ENCODE measurements at regions not wholly inside any gene's neighbourhood (a gene's known extent, or its start where the extent isn't known, plus 50 kb on each side); places are given as distances from the start of the nearest gene placed in this dataset.

- H3K9me3 ChIP-seq (ENCODE audit: control insufficient read depth in 2 of 2, insufficient read depth in 1 of 2, low read depth in 1 of 2, low read length in 1 of 2), result no peaks in the 10 kb centered on the region
- no peaks in the 10 kb centered on the region for H3K27me3 ChIP-seq (ENCODE audit: control insufficient read depth in 1 of 2, insufficient read depth in 2 of 2, low read length in 2 of 2)
- H3K4me1 ChIP-seq (ENCODE audit: control insufficient read depth in 2 of 2, insufficient read depth in 2 of 2, low read length in 1 of 2), result no peaks in the 10 kb centered on the region
- H3K27ac ChIP-seq (ENCODE audit: low read depth in 2 of 2, low read length in 1 of 2), result no peak overlapping the region
- 65 to 70% methylated on average over 3 of the region's 3 CpGs for WGBS, 2 donors
- H3K36me3 ChIP-seq (ENCODE audit: control insufficient read depth in 2 of 2, insufficient read depth in 2 of 2, low read length in 1 of 2), result no peaks in the 10 kb centered on the region
- H3K4me3 ChIP-seq (ENCODE audit: low read depth in 1 of 2, low read length in 2 of 2), result no peak overlapping the region
These were observed 153.8 kb upstream of the SLC4A4 start for GRCh38 chr4:71185037-71185436.

- 2 to 3% methylated on average over 11 of the region's 11 CpGs for WGBS, 2 donors
- Histone ChIP-seq H3K36me3 (ENCODE audit: control insufficient read depth in 2 of 2, insufficient read depth in 2 of 2, low read length in 1 of 2) (no peaks in the 10 kb centered on the region), H3K27ac (ENCODE audit: low read depth in 2 of 2, low read length in 1 of 2) (no peak overlapping the region), H3K4me1 (ENCODE audit: control insufficient read depth in 2 of 2, insufficient read depth in 2 of 2, low read length in 1 of 2) (no peaks in the 10 kb centered on the region), H3K9me3 (ENCODE audit: control insufficient read depth in 2 of 2, insufficient read depth in 1 of 2, low read depth in 1 of 2, low read length in 1 of 2) (no peaks in the 10 kb centered on the region), H3K4me3 (ENCODE audit: low read depth in 1 of 2, low read length in 2 of 2) (peak overlapping the region; percentile 77 to 79), H3K27me3 (ENCODE audit: control insufficient read depth in 1 of 2, insufficient read depth in 2 of 2, low read length in 2 of 2) (no peaks in the 10 kb centered on the region)
These were observed 152.6 kb upstream of the SLC4A4 start for GRCh38 chr4:71186257-71186565.

GRCh38 chr4:71186566-71187403 is 152.0 kb upstream of the SLC4A4 start:
- Histone ChIP-seq H3K9me3 (ENCODE audit: control insufficient read depth in 2 of 2, insufficient read depth in 1 of 2, low read depth in 1 of 2, low read length in 1 of 2) (no peaks in the 10 kb centered on the region), H3K27me3 (ENCODE audit: control insufficient read depth in 1 of 2, insufficient read depth in 2 of 2, low read length in 2 of 2) (no peaks in the 10 kb centered on the region), H3K4me1 (ENCODE audit: control insufficient read depth in 2 of 2, insufficient read depth in 2 of 2, low read length in 1 of 2) (no peaks in the 10 kb centered on the region), H3K36me3 (ENCODE audit: control insufficient read depth in 2 of 2, insufficient read depth in 2 of 2, low read length in 1 of 2) (no peaks in the 10 kb centered on the region), H3K27ac (ENCODE audit: low read depth in 2 of 2, low read length in 1 of 2) (peak overlapping the region; percentile 34 to 46), H3K4me3 (ENCODE audit: low read depth in 1 of 2, low read length in 2 of 2) (peak overlapping the region; percentile 77 to 79)
- 1% methylated on average over 100 to 105 of the region's 105 CpGs for WGBS, 2 donors

DNA sequence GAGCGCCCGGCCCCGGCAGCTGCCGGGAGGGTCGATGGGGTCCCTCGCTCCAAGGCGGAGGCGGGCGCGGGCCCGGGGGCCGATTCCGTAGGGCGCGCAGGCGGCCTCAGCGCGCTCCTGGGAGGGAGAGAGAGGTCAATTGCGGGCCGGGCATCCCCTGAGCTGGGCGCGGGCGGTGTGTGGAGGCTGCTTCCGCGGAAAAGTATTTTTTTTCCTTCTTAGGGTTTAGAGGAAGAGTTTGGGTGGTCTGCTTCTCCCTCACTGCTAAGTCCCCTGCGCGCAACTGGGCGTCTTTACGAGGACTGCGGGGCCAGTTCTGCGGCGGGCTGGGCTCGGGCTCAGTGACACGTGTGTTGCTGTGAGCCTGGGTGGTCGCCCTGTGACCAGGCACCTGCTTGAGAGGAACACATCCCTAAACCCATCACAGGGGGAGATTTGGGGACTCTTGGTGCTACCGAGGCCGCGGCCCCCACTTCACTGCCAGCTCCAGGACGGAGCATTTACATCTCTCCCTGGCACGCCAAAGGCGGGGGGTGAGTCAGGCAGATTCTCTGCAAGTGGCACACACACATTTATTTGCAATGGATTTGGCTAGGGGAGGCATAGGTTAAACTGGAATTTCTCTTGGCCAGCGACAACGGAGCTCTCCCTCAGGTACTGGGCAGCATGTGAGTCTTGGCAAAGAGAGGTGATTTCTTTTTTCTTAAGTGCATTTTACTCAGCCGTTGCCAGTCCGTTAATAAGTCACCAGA is 151.2 kb upstream of the SLC4A4 start:
- H3K36me3 ChIP-seq (ENCODE audit: control insufficient read depth in 2 of 2, insufficient read depth in 2 of 2, low read length in 1 of 2), result no peaks in the 10 kb centered on the region
- H3K4me3 ChIP-seq (ENCODE audit: low read depth in 1 of 2, low read length in 2 of 2), result peak overlapping the region; percentile 77 to 79
- H3K27ac ChIP-seq (ENCODE audit: low read depth in 2 of 2, low read length in 1 of 2), result peak overlapping the region; percentile 34 to 46
- no peaks in the 10 kb centered on the region for H3K9me3 ChIP-seq (ENCODE audit: control insufficient read depth in 2 of 2, insufficient read depth in 1 of 2, low read depth in 1 of 2, low read length in 1 of 2)
- no peaks in the 10 kb centered on the region for H3K4me1 ChIP-seq (ENCODE audit: control insufficient read depth in 2 of 2, insufficient read depth in 2 of 2, low read length in 1 of 2)
- WGBS, 2 donors, result 1% methylated on average over 44 to 45 of the region's 45 CpGs
- no peaks in the 10 kb centered on the region for H3K27me3 ChIP-seq (ENCODE audit: control insufficient read depth in 1 of 2, insufficient read depth in 2 of 2, low read length in 2 of 2)

DNA sequence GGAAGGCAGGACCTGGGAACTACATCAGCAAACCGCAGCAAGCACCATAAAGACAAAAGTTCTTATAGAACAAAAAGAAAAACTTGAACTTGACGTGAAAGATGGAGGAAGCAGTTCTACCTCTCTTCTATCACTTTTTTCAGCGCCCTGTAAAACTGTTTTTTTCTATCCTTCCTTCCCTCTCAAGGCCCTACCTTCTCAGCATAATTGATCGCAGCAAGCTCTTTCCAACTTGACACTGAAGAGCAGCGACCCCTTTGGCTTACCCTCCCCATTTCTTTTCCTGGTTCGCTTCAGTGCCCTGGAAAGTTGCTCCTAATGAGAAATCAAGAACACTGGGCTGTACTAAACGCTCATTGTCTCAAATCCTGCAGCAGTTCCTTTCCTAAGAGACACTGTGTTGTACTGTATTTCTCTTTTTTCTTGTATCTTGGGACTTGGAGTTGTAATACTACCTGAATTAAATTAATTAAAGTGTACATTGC is 150.6 kb upstream of the SLC4A4 start:
- Histone ChIP-seq H3K36me3 (ENCODE audit: control insufficient read depth in 2 of 2, insufficient read depth in 2 of 2, low read length in 1 of 2) (no peaks in the 10 kb centered on the region), H3K4me3 (ENCODE audit: low read depth in 1 of 2, low read length in 2 of 2) (peak overlapping the region in 1 of 2 donors; percentile 77), H3K9me3 (ENCODE audit: control insufficient read depth in 2 of 2, insufficient read depth in 1 of 2, low read depth in 1 of 2, low read length in 1 of 2) (no peaks in the 10 kb centered on the region), H3K4me1 (ENCODE audit: control insufficient read depth in 2 of 2, insufficient read depth in 2 of 2, low read length in 1 of 2) (no peaks in the 10 kb centered on the region), H3K27me3 (ENCODE audit: control insufficient read depth in 1 of 2, insufficient read depth in 2 of 2, low read length in 2 of 2) (no peaks in the 10 kb centered on the region), H3K27ac (ENCODE audit: low read depth in 2 of 2, low read length in 1 of 2) (peak overlapping the region in 1 of 2 donors; percentile 31)
- WGBS, 2 donors, result 20 to 23% methylated on average over 7 of the region's 7 CpGs

DNA sequence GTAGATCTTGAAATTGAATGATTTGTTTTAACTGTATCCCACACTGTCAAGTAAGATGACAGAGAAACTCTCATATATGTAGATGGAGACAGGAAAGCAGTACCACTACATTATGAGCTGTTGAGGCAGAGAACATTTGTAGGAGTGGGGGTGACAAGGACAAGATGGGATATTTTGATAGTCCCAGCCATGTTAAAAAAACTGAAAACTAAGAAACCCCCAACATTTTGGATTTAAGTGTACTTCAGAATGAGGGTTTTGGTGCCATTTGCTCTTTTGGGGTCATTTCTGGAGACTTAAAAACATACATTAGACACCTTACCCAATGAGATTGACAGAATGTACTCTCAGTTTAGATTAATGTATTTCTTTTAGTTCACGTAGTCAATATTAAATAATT is 149.9 kb upstream of the SLC4A4 start:
- Histone ChIP-seq H3K9me3 (ENCODE audit: control insufficient read depth in 2 of 2, insufficient read depth in 1 of 2, low read depth in 1 of 2, low read length in 1 of 2) (no peaks in the 10 kb centered on the region), H3K36me3 (ENCODE audit: control insufficient read depth in 2 of 2, insufficient read depth in 2 of 2, low read length in 1 of 2) (no peaks in the 10 kb centered on the region), H3K4me1 (ENCODE audit: control insufficient read depth in 2 of 2, insufficient read depth in 2 of 2, low read length in 1 of 2) (no peaks in the 10 kb centered on the region), H3K27me3 (ENCODE audit: control insufficient read depth in 1 of 2, insufficient read depth in 2 of 2, low read length in 2 of 2) (no peaks in the 10 kb centered on the region), H3K4me3 (ENCODE audit: low read depth in 1 of 2, low read length in 2 of 2) (no peak overlapping the region), H3K27ac (ENCODE audit: low read depth in 2 of 2, low read length in 1 of 2) (no peak overlapping the region)
- 81 to 90% methylated on average over 1 of the region's 1 CpG for WGBS, 2 donors

GRCh38 chr4:71189471-71189870 is 149.3 kb upstream of the SLC4A4 start:
- Histone ChIP-seq H3K27ac (ENCODE audit: low read depth in 2 of 2, low read length in 1 of 2) (no peak overlapping the region), H3K4me1 (ENCODE audit: control insufficient read depth in 2 of 2, insufficient read depth in 2 of 2, low read length in 1 of 2) (no peaks in the 10 kb centered on the region), H3K4me3 (ENCODE audit: low read depth in 1 of 2, low read length in 2 of 2) (no peak overlapping the region), H3K36me3 (ENCODE audit: control insufficient read depth in 2 of 2, insufficient read depth in 2 of 2, low read length in 1 of 2) (no peaks in the 10 kb centered on the region), H3K27me3 (ENCODE audit: control insufficient read depth in 1 of 2, insufficient read depth in 2 of 2, low read length in 2 of 2) (no peaks in the 10 kb centered on the region), H3K9me3 (ENCODE audit: control insufficient read depth in 2 of 2, insufficient read depth in 1 of 2, low read depth in 1 of 2, low read length in 1 of 2) (no peaks in the 10 kb centered on the region)
- WGBS, 2 donors, result 77 to 89% methylated on average over 6 of the region's 6 CpGs

DNA sequence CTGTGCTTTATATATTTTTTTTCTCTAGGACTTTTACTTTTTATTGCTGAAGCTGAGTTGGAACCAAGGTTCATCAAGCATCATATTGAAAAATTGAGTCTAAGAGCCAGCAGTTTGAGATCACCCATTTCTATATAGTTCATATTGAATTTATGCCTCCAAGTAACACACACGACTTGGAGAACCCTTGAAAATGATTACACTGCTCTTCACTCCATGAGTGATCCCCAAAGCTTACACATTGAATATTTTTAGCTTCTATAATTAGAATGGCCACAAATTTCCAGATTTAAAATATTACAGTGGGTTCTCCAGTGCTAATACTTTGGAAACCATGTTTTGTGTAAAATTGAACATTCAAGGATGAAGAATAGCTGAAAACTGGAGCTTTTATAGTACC is 144.4 kb upstream of the SLC4A4 start:
- Histone ChIP-seq H3K4me1 (ENCODE audit: control insufficient read depth in 2 of 2, insufficient read depth in 2 of 2, low read length in 1 of 2) (no peaks in the 10 kb centered on the region), H3K36me3 (ENCODE audit: control insufficient read depth in 2 of 2, insufficient read depth in 2 of 2, low read length in 1 of 2) (no peaks in the 10 kb centered on the region), H3K9me3 (ENCODE audit: control insufficient read depth in 2 of 2, insufficient read depth in 1 of 2, low read depth in 1 of 2, low read length in 1 of 2) (no peaks in the 10 kb centered on the region), H3K27ac (ENCODE audit: low read depth in 2 of 2, low read length in 1 of 2) (no peak overlapping the region), H3K4me3 (ENCODE audit: low read depth in 1 of 2, low read length in 2 of 2) (no peak overlapping the region), H3K27me3 (ENCODE audit: control insufficient read depth in 1 of 2, insufficient read depth in 2 of 2, low read length in 2 of 2) (no peaks in the 10 kb centered on the region)
- WGBS, 2 donors, result 84 to 86% methylated on average over 1 of the region's 1 CpG

DNA sequence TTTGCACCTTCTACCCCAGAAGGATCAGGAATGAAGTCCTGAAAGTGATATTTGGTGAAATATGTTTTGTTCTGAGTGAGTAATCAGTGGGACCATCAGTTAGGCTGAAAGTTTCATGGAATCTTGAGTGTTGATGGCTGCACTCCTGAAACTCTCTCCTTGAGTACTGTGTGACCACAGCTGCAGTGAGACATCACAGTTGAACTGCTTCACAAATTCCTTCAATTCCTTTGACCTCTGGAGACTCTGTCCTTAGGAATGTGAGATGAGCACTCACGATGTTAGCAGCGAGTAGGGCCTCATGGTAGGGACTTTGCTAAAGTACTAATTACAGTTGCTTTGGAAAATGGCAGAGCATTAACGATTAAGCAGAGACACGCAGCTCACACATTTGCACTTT is 142.9 kb upstream of the SLC4A4 start:
- H3K36me3 ChIP-seq (ENCODE audit: control insufficient read depth in 2 of 2, insufficient read depth in 2 of 2, low read length in 1 of 2), result no peaks in the 10 kb centered on the region
- H3K27ac ChIP-seq (ENCODE audit: low read depth in 2 of 2, low read length in 1 of 2), result no peak overlapping the region
- no peaks in the 10 kb centered on the region for H3K9me3 ChIP-seq (ENCODE audit: control insufficient read depth in 2 of 2, insufficient read depth in 1 of 2, low read depth in 1 of 2, low read length in 1 of 2)
- H3K4me3 ChIP-seq (ENCODE audit: low read depth in 1 of 2, low read length in 2 of 2), result no peak overlapping the region
- no peaks in the 10 kb centered on the region for H3K4me1 ChIP-seq (ENCODE audit: control insufficient read depth in 2 of 2, insufficient read depth in 2 of 2, low read length in 1 of 2)
- H3K27me3 ChIP-seq (ENCODE audit: control insufficient read depth in 1 of 2, insufficient read depth in 2 of 2, low read length in 2 of 2), result no peaks in the 10 kb centered on the region
- WGBS, 2 donors, result 64 to 81% methylated on average over 4 of the region's 4 CpGs
